ENCODE measurements at regions not wholly inside any gene's neighbourhood (a gene's known extent, or its start where the extent isn't known, plus 50 kb on each side); places are given as distances from the start of the nearest gene placed in this dataset.

- DNase-seq: peak in 1 of 58 donors; percentile 2
Measured at GRCh38 chr1:93013145-93014065, 52.1 kb upstream of the DIPK1A start.

DNA sequence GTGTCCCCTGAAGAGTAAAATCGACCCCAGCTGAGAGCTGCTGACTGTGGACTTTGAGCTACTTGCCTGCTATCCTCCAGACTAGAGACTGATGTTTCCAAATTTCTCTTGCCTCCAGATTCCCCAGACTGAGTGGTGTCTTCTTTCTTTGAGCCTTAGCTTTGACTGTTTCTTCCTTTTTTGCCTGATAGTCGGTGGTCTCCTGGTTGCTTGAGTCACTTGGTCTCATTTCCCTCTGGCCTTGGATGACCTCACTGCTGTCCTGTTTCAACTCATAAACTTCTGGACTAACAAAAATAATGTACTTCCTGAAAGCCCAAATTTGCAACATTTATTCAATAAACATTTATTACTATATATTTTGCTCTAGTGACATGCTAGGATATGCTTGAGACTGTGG lies 52.9 kb upstream of the DIPK1A start:
- DNase-seq: no peak

- DNase-seq: no peak
Measured at GRCh38 chr1:93015590-93015989, 54.3 kb upstream of the DIPK1A start.

GRCh38 chr1:93016171-93016570 lies 54.9 kb upstream of the DIPK1A start:
- DNase-seq: no peak

GRCh38 chr1:93021539-93022134 lies 57.4 kb upstream of the MTF2 start:
- no peak for DNase-seq

- DNase-seq: no peak
Measured at GRCh38 chr1:93022580-93022979, 56.5 kb upstream of the MTF2 start.

GRCh38 chr1:93023281-93023680 lies 55.8 kb upstream of the MTF2 start:
- no peak for DNase-seq

DNA sequence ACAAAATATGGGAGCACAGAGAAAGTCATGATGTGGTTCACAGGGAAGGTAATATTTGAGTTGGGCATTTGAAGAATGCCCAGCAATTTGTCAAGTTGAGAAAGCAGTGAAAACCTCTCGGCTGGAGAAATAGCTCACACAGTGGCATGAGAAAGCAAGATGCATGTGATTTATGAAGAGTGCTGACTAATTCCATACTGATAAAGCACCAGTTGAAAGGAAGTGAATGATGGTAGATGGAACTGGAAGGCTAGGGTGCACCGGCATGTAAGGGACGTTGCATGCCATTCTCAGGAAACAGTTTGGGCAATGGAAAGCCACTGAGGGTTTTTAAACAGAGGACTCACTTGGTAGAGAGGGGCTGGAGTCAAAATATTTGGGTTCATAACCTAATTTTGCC lies 53.5 kb upstream of the MTF2 start:
- DNase-seq: no peak

DNA sequence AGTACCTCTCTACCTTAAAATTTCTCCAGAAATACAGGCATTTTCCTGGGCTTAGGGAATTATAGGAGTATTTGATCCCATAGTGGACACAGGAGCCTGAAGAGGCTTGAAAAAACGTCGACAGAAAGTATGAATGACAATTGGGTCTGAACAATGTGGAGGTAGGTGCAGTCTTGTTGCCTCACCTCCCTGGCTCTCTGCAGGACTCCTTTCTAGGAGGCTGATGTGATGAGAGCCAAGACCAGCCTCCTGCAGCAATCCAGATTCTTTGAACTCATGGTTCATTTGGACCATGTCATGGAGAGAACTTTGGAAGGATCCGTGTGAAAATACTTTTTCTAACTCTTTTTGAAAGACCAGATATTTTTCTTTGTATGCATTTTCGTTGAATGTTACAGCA lies 50.5 kb upstream of the MTF2 start:
- DNase-seq: no peak
